MCF 10A (cell line): ENCODE measurements at regions not wholly inside any gene's neighbourhood (a gene's known extent, or its start where the extent isn't known, plus 50 kb on each side); places are given as distances from the start of the nearest gene placed in this dataset.

Experiments used
- BruUV-seq: library from RNA; stranded (reverse); fragments of 400-500 nt; replicated peaks from 2 replicates; lab custom pipeline; 2021; lab: Mats Ljungman, UMichigan
- CTCF ChIA-PET: fragments of 300-600 bp; sonication (Branson Sonifier 250); formaldehyde crosslinking; extraction: SDS; loops from one replicate; lab custom pipeline; 2021; ENCODE audit warnings: antibody characterized with exemption, inconsistent platforms; lab: Yijun Ruan, JAX
- POLR2A ChIA-PET: fragments of 300-600, 350-650 bp; sonication (Branson Sonifier 250); formaldehyde crosslinking; extraction: SDS; loops from one replicate; lab custom pipeline; 2020; ENCODE audit warnings: antibody characterized with exemption, inconsistent platforms; lab: Yijun Ruan, JAX
- DNase-seq: peaks from one replicate; pipeline ENCODE4 v3.0.0-alpha.2; 2018; ENCODE audit not compliant: unreplicated experiment
- H3K27ac Mint-ChIP-seq: one replicate; pipeline ENCODE4 v1.8.0; 2022; ENCODE audit warnings: mild to moderate bottlenecking, low read depth, mixed read lengths; ENCODE audit not compliant: unreplicated experiment
- H3K27me3 Mint-ChIP-seq: one replicate; pipeline ENCODE4 v1.8.0; 2022; ENCODE audit warnings: mixed read lengths; ENCODE audit not compliant: insufficient read depth, unreplicated experiment
- H3K36me3 Mint-ChIP-seq: one replicate; pipeline ENCODE4 v1.8.0; 2022; ENCODE audit warnings: mild to moderate bottlenecking, moderate library complexity, mixed read lengths; ENCODE audit not compliant: insufficient read depth, unreplicated experiment
- H3K4me1 Mint-ChIP-seq: one replicate; pipeline ENCODE4 v1.8.0; 2022; ENCODE audit warnings: mixed read lengths; ENCODE audit not compliant: insufficient read depth, unreplicated experiment
- H3K4me3 Mint-ChIP-seq: one replicate; pipeline ENCODE4 v1.8.0; 2022; ENCODE audit warnings: mild to moderate bottlenecking, moderate library complexity, mixed read lengths; ENCODE audit not compliant: unreplicated experiment
- H3K9me3 Mint-ChIP-seq: one replicate; pipeline ENCODE4 v1.8.0; 2022; ENCODE audit warnings: mixed read lengths; ENCODE audit not compliant: unreplicated experiment
- CTCF ChIP-seq: fragments of 200-600 bp; IDR thresholded peaks from one replicate; pipeline ENCODE4 v1.8.0; 2022; ENCODE audit warnings: antibody characterized with exemption, mild to moderate bottlenecking; ENCODE audit not compliant: unreplicated experiment
- intact Hi-C: fragments of 100-400 bp; cut with micrococcal nuclease; formaldehyde crosslinking; loops from 2 replicates; pipeline ENCODE4 v1.14.1; 2022

GRCh38 chr18:53994016-53994415 is 230.5 kb downstream of the MBD2 start:
- no peak for DNase-seq
- Mint-ChIP-seq H3K4me1 (peaks cover 12% of the 10 kb centered on the region), H3K27ac (no peak overlapping the region), H3K27me3 (no peaks in the 10 kb centered on the region), H3K9me3 (no peaks in the 10 kb centered on the region), H3K4me3 (no peak overlapping the region), H3K36me3 (no peaks in the 10 kb centered on the region)
- POLR2A ChIA-PET, result no interaction called here
- CTCF ChIA-PET, result interaction anchor here (0.7 to 1.0 kb wide), 2 partner anchors 9 to 16 kb away, joined by 3 to 5 read pairs; no protein-coding TSS in a partner anchor
- TF ChIP-seq CTCF, result no peak
- intact Hi-C loops, result no loop called here
- no TSS peak for BruUV-seq

DNA sequence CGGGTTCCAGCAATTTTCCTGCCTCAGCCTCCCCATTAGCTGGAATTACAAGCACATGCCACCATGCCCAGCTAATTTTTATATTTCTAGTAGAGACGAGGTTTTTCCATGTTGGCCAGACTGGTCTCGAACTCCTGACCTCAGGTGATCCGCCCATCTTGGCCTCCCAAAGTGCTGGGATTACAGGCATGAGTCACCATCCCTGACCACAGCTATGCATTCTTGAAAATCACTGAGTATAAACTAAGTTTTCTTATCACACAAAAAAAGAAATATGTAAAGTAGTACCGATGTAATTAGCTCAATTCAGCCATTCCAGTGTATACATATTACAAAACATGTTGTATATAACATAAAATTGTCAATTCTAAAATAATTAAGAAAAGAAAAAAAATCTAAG is 232.7 kb downstream of the MBD2 start:
- Mint-ChIP-seq H3K27me3 (no peaks in the 10 kb centered on the region), H3K27ac (no peak overlapping the region), H3K4me3 (no peak overlapping the region), H3K4me1 (peaks cover 12% of the 10 kb centered on the region), H3K9me3 (no peaks in the 10 kb centered on the region), H3K36me3 (no peaks in the 10 kb centered on the region)
- ChIA-PET CTCF (no interaction called here), POLR2A (no interaction called here)
- intact Hi-C loops, result no loop called here
- no TSS peak for BruUV-seq
- no peak for TF ChIP-seq CTCF
- DNase-seq, result peak; percentile 10

DNA sequence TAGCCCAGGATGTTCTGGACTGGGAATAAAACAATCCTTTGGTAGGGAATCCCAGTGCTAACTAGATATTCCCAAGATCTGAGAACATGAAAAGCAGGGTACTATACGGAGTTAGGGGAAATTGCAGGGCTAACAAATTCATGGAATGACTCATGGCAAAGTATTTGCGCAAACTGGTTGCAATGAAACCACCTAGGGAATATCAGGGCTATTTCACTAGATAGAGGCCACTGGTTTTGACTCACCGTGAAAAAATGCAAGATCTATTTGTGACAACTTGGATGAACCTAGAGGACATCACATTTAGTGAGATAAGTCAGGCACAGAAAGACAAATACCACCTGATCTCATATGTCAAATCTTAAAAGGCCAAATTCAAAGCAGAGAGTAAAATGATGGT is 233.3 kb downstream of the MBD2 start:
- no TSS peak for BruUV-seq
- intact Hi-C loops, result no loop called here
- H3K9me3 Mint-ChIP-seq, result no peaks in the 10 kb centered on the region
- H3K4me3 Mint-ChIP-seq, result no peak overlapping the region
- POLR2A ChIA-PET, result no interaction called here
- DNase-seq, result peak; percentile 75
- H3K36me3 Mint-ChIP-seq, result no peaks in the 10 kb centered on the region
- CTCF ChIA-PET, result interaction anchor here (0.6 kb wide), 1 partner anchor 9 kb away, joined by 4 read pairs; no protein-coding TSS in a partner anchor
- TF ChIP-seq CTCF, result no peak
- no peaks in the 10 kb centered on the region for H3K27me3 Mint-ChIP-seq
- peaks cover 12% of the 10 kb centered on the region for H3K4me1 Mint-ChIP-seq
- H3K27ac Mint-ChIP-seq, result no peak overlapping the region

DNA sequence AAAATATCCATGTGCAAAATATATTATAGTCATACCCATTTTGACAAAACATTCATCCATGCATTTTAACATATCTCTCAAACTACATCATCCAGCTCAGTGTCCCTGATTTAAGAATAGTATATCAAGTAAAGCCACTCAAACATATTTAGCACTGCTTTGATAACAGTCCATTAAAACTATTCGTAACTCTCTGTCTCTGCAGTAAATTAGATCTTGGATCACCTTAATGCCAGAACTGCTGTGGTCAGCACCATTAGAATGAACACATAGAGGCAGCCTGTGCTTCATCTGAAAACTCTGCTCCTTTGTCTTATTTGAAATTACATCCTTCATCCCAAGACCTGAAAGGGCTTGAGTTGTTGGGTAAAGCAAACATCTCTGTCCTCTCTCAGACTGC is 234.0 kb downstream of the MBD2 start:
- CTCF ChIA-PET, result interaction anchor here (0.6 to 0.7 kb wide), 2 partner anchors 9 kb away, joined by 3 to 4 read pairs; no protein-coding TSS in a partner anchor
- H3K4me3 Mint-ChIP-seq, result no peak overlapping the region
- H3K9me3 Mint-ChIP-seq, result no peaks in the 10 kb centered on the region
- BruUV-seq, result no TSS peak
- H3K36me3 Mint-ChIP-seq, result no peaks in the 10 kb centered on the region
- TF ChIP-seq CTCF, result no peak
- intact Hi-C loops, result no loop called here
- DNase-seq, result no peak
- no peaks in the 10 kb centered on the region for H3K27me3 Mint-ChIP-seq
- H3K4me1 Mint-ChIP-seq, result peaks cover 12% of the 10 kb centered on the region
- no peak overlapping the region for H3K27ac Mint-ChIP-seq
- POLR2A ChIA-PET, result no interaction called here
